Astrocyte of the hippocampus (primary cell): ENCODE measurements at regions not wholly inside any gene's neighbourhood (a gene's known extent, or its start where the extent isn't known, plus 50 kb on each side); places are given as distances from the start of the nearest gene placed in this dataset.
A peak's percentile ranks its signal among the peaks of the same experiment; 100 is the strongest.

Experiments used
- DNase-seq: peaks from one replicate; pipeline ENCODE4 v3.0.0; 2011; ENCODE audit warnings: low read depth, low spot score

DNA sequence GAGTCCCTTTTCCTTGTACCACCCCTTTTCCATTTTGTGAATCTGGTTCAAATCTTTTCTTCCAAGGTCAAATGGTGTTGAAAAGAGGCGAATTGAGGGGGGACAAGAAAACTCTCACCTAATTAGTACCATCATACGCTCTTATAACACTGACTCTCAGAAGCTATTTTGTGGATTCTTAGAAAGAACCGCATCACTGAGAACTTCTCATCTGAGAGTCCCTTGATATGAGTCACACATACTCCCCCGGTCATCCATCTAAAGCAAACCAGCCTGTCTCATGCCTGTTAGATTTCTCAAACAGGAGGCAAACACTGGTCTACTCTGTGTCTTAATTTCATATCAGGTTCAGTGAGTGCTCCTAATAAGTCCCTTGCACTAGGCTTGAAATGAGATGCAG lies 76.5 kb upstream of the SPRED1 start:
- peak; percentile 79 for DNase-seq

DNA sequence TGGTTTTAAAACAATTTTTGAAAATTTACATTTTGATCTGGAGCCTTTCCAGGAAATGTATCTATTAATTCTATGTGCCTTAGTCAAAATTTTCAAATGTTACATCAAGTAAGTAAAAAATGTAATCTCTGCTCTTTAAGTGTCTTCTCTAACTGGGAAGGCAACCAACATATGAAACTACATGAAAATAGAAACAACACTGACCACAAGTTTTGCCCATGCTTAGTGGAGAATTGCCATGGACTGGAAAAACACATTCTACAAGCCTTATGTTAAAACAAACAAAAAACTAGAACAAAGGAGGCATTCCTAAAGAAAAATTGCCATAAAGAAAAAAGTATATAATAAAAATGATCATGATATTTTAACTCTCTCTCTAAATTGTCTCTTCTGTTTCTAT lies 75.9 kb upstream of the SPRED1 start:
- peak; percentile 15 for DNase-seq

DNA sequence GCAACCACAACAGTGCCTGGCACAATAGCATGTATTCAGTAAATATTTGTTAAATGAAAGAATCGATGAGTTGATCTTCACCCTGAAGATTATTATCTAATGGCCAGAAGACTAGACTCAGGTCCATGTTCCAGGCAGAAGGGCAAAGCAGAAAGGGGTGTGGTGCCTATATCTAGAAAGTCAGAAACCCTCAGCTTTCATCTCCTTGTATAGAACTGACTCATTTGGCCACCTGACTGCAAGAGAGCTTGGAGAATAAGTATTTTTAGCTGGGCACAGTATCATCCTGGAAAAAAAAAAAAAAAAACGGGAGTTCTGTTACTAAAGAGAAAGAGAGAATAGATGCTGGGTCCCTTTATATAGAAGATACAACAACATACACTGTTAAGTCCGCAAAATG lies 69.7 kb upstream of the SPRED1 start:
- DNase-seq: no peak

DNA sequence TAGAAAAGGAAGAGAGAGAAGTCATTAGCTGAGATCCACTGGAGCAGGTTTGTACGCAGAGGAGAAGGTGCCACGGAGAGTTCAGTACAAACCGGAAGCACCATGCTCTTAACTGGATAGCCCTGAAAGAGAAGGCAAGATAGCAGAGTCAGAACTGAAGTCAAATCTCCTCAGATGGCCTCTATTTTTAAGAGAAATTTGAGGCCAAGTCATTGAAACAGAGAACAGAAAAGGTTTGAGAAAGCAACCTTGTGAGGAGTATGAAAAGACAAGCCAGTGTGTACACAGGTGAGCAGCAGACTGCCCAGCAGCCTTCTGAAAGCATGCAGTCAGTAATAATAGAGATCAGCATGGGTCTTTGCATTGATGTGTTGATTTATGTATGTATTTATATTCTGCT lies 66.1 kb upstream of the SPRED1 start:
- DNase-seq: no peak

DNA sequence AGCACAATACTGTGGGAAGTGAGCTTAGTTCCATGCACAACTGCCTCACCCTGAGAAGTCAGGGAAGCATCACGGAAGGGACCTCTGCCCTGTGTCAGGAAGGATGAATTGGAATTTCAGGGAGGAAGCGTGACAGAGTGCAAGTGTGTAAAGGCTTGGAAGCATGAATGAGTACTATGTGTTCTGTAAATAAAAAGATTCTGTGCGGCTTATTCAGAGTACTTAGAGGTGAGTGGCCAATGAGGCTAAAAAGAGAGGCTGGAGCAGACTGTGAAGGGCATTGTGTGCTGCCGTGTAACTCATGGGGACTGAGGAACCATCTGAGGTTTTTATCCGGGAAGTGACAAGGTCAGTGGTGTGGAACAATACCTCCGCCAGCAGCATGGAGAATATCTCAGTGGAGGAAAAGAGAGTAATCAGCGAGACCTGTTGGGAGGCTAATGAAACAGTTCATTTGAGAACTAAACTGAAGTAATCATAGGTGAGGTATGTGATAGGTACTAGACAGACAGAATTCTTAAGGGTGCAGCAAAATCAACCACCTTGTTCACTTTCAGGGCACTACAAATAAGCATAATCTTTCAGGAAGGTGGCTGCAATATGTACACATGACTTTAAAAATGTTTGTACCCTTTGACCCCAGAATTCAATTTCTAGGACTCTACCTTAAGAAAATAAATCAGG lies 64.9 kb upstream of the SPRED1 start:
- DNase-seq: no peak

DNA sequence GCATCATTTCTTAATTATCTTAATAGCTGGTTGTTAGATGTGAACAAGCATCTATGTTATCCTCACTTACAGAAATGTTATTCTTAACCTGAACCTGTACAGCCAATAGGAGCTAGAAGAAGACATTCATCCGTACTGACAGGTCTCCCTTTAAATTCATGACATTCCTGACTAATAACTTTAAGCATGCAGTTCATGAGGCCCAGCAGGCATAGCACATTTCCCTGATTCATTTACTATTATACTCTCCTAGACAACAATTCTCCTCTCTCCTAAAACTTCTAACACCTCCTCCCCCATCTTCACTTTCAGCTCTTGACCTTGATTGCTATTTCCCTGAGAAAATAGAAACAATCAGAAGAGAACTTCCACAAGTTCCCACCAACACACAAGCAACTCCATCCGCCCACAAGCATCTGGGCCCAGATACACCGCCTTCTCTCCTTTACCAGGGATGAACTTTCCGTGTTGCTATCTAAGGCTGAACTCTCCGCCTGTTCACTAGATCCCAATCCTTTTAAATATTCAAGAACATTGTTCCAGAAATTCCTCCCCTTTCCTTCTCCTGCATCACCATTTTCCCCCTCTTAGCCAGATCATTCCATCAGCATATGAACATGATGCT lies 62.9 kb upstream of the SPRED1 start:
- DNase-seq: peak; percentile 35

DNA sequence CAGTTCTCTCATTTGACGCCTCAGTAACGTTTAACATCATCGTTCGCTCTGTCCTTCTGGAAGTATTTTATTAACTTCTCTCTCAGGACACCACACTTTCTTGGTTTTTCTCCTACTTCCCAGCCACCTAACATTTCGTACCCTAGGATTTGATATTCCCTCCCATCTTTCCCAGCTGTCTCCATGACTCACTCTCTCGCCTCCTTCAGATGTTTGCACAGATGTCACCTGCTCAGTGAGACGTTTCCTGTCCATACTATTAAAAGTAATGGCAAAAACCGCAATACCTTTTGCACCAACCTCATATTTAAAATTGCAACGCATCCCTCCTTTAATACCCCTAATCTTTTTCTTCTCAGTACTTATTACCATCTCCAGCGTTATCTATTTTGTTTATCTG lies 62.1 kb upstream of the SPRED1 start:
- DNase-seq: no peak

DNA sequence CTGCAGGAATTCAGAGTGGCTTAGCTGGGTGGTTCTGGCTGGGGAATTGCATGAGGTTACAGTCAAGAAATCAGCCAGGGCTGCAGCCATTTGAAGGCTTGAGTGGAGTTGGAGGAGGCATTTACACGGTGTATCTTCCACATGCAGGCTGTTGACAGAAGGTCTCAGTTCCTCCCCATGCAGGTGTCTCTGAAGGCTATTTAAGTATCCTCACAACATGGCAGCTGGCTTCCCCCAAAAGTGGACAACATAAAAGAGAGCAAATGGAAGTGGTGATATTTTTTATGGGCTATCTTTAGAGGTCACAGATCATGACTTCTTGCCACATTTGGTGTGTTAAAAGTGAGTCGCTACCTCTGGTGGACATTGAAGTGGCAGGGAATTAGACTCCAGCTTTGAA lies 60.1 kb upstream of the SPRED1 start:
- DNase-seq: no peak

DNA sequence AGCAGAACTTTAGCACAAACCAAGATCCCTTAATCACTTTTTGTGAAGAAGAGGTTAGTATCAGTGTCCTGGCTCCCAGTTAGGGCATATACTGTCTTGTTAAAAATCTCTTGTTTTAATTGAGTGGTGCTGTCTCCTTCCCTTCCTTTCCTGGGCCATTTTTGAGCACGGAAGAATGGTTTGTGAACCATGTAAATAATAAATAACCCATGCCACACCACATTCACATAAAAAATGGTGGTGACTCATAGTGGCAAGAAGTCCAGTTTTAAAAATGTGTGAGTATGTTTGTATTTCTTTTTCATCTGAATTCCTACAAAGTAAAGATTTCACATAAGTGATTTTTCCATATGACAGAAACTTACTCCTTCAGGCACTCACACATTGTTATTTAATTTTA lies 59.1 kb upstream of the SPRED1 start:
- DNase-seq: peak; percentile 51

DNA sequence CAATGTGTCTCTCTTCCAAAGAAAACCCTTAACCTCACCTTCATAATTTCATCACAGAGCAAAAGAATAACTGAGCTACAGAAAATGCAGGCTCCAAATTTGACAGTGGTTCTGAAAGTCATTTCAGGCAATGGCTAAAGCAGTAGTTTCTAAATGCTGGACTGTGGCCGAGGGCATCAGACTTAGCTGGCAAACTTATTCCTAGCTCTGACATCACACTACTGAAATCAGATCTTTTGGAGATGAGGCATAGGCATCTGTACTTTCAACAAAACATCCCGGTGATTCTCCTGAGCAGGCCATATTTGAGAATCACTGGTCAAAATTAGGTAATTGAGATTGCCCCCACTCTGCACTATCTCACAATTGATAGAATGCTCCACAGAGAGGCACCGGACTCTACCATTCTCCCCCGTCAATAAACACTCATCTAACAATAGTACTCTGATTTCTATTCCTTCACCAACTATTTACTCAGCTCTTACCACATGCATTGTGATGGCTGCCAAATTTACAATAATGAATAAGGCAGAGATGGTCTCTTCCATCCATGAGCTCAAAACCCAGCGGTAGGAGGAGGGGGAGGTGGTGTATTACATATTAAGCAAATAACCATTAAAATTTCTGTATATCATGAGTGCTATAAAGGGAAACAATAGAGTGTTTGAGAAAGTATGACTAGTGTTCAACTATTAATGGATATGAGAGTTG lies 57.3 kb upstream of the SPRED1 start:
- DNase-seq: no peak

DNA sequence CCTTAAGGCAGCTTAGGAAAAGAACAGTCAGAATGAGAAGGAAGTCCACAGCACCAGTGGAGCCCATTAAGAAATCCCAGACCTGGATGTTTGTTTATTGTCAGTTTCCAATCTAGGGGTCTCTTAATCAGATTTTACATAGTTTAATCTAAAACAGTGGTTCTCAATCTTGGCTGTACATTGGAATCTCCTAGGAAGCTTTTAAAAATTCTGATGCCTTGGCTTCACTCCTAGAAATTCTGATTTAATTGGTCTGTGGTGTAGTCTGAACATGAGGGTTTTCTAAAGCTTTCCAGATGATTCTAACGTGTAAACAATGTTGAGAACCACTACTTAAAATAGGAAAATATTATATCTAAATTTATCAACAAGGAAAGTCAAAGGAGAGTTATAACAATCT lies 56.6 kb upstream of the SPRED1 start:
- DNase-seq: peak; percentile 59

DNA sequence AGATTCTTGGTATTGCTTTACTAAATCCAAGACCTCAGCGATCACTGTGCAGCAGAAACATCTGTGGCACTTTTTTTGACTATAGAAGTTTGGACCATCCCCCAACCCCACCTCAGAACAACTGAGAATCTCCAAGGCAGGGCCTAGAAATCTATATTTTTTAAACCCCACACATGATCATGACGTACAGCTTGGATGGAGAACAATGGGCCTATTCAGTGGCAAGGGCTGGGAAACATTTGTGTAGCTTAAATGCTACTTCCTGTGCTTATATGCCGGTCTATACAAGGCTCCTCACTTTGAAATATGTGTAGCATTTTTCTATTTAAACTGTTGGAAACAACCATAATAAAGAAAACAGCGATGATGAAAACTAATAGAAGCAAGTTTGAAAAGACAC lies 55.1 kb upstream of the SPRED1 start:
- no peak for DNase-seq

DNA sequence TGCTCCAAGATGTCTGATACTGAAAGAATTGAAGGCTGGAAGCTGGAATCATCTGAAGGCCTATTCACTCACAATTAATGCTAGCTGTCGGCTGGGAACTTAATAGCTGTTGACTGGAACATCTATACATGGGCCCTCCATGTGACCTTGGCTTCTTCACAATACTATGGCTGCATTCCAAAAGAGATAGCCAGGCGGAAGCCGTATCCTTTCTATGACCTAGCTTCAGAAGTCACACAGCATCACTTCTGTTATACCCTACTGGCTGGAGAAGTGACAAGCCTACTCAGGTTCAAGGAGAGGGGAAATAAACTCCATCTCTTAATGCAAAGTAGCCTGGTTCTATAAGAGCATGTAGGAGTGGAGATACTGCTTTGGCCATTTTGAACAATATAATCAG lies 50.9 kb upstream of the SPRED1 start:
- no peak for DNase-seq

DNA sequence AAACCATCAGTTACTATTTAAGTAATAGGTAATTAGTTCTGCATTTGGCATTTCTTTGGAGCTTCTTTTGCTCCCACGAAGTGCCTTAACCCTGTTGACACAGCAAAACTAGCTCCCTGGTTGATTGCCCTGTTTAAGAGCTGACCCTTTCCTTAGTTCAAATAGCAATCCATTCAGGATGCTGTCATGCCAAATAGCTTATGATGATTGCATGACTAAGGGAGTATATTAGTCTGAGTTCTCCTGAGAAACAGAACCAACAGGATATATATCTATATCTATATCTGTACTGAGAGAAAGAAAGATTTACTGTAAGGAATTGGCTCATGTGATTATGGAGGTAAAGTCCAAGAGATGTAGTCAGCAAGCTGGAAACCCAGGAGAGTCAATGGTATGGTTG lies 50.3 kb upstream of the SPRED1 start:
- DNase-seq: no peak
